KMS-11 (cell line): ENCODE measurements at regions not wholly inside any gene's neighbourhood (a gene's known extent, or its start where the extent isn't known, plus 50 kb on each side); places are given as distances from the start of the nearest gene placed in this dataset.

Source experiments
- H2AFZ ChIP-seq: fragments of 200-600 bp; sonication (generic); 2 replicates; pipeline ENCODE4 v1.6.1; 2016; ENCODE audit warnings: antibody characterized with exemption, mixed run types, low read depth
- H3K27ac ChIP-seq: fragments of 200-600 bp; sonication (generic); 2 replicates; pipeline ENCODE4 v1.6.1; 2016; ENCODE audit warnings: mild to moderate bottlenecking, mixed run types
- H3K27me3 ChIP-seq: fragments of 200-600 bp; sonication (generic); 2 replicates; pipeline ENCODE4 v1.6.1; 2017; ENCODE audit warnings: mild to moderate bottlenecking, low read depth, mixed run types, moderate library complexity; ENCODE audit not compliant: insufficient read depth
- H3K36me3 ChIP-seq: fragments of 200-600 bp; sonication (generic); 2 replicates; pipeline ENCODE4 v1.6.1; 2017; ENCODE audit warnings: mild to moderate bottlenecking, mixed run types; ENCODE audit not compliant: insufficient read depth
- H3K4me1 ChIP-seq: fragments of 200-600 bp; sonication (generic); 2 replicates; pipeline ENCODE4 v1.6.1; 2016; ENCODE audit warnings: mild to moderate bottlenecking, low read depth, mixed run types; ENCODE audit not compliant: poor library complexity, severe bottlenecking
- H3K4me2 ChIP-seq: fragments of 200-600 bp; sonication (generic); 2 replicates; pipeline ENCODE4 v1.7.0; 2016; ENCODE audit warnings: mild to moderate bottlenecking, mixed run types
- H3K4me3 ChIP-seq: fragments of 200-600 bp; sonication (generic); IDR thresholded peaks from 2 replicates; pipeline ENCODE4 v1.6.1; 2017; ENCODE audit warnings: low read depth, low read length, mixed read lengths; ENCODE audit not compliant: insufficient read depth
- H3K79me2 ChIP-seq: fragments of 200-600 bp; sonication (generic); 2 replicates; pipeline ENCODE4 v1.6.1; 2016; ENCODE audit warnings: low read depth, mixed run types; ENCODE audit not compliant: insufficient read depth
- H3K9ac ChIP-seq: fragments of 200-600 bp; sonication (generic); 2 replicates; pipeline ENCODE4 v1.6.1; 2016; ENCODE audit warnings: mild to moderate bottlenecking, mixed run types
- H4K20me1 ChIP-seq: fragments of 200-600 bp; sonication (generic); 2 replicates; pipeline ENCODE4 v1.6.1; 2016; ENCODE audit warnings: mild to moderate bottlenecking, mixed run types; ENCODE audit not compliant: insufficient read depth
- CTCF ChIP-seq: fragments of 200-600 bp; sonication (generic); conservative IDR thresholded peaks from 2 replicates; pipeline ENCODE4 v1.6.1; 2017; ENCODE audit warnings: low read depth, mild to moderate bottlenecking, antibody characterized with exemption, low read length, moderate library complexity, mixed read lengths

DNA sequence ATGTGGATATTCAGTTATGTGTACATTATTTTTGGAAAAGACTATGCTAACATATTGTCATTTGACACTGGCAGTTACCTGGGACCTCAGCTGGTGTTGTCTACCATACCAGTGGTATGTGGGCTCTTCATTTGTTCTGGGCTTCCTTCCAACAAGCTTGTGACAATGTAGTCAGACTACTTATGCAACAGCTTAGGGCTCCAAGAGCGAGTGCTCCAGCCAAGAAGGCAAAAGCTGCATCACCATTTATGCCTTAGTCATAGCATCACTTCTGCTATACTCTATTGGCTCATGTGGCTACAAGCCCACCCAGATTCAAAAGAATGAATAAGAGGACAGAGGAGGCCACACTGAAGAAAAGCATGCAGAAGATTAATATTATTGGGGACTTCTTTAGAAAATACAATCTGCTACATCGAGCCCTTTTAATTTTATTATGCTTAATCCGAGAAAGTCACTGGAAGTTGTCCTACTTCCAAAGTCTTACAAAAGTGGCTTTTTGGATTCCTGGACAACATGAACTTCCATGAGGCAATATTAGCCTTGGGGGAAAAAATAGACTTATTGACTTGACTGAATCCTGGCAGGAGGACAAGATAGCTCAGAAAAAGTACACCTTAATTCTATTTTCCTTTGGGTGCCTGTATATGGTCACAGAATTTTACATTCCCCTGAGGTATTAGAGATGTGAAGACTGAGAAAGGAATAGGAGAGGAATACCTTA is 529.4 kb upstream of the HTR2A start:
- no peak overlapping the region for H3K9ac ChIP-seq
- no peaks in the 10 kb centered on the region for H3K27me3 ChIP-seq
- no peaks in the 10 kb centered on the region for H4K20me1 ChIP-seq
- no peak overlapping the region for H2AFZ ChIP-seq
- no peak overlapping the region for H3K27ac ChIP-seq
- H3K79me2 ChIP-seq, result no peaks in the 10 kb centered on the region
- no peaks in the 10 kb centered on the region for H3K36me3 ChIP-seq
- no peak for TF ChIP-seq CTCF
- H3K4me1 ChIP-seq, result no peaks in the 10 kb centered on the region
- no peak overlapping the region for H3K4me2 ChIP-seq
- H3K4me3 ChIP-seq, result no peak overlapping the region

GRCh38 chr13:47421525-47421924 is 524.7 kb upstream of the HTR2A start:
- TF ChIP-seq CTCF, result no peak
- Histone ChIP-seq H3K27ac (no peak overlapping the region), H4K20me1 (no peaks in the 10 kb centered on the region), H3K36me3 (no peaks in the 10 kb centered on the region), H2AFZ (no peak overlapping the region), H3K4me1 (no peaks in the 10 kb centered on the region), H3K79me2 (no peaks in the 10 kb centered on the region), H3K4me2 (no peak overlapping the region), H3K9ac (no peak overlapping the region), H3K4me3 (no peak overlapping the region), H3K27me3 (no peaks in the 10 kb centered on the region)

DNA sequence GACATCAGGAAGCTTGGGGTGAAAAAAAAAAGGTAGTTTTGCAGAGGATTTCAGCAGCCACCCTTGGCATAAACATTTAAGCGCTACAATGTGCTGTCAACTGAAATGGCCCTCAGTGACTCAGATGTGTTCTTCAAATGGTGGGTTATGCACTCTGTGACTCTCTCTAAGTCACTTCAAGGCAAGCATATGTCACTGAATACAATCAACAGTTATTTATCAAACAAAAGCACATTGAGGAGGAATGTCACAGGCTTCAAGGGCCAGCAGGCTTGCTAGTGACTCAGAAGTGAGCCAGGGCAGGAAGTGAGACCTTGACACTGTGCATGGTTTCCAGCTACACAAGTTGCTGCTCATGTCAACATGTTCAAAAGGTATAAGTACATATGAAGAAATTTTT is 523.7 kb upstream of the HTR2A start:
- no peak for TF ChIP-seq CTCF
- no peak overlapping the region for H3K4me2 ChIP-seq
- no peak overlapping the region for H3K9ac ChIP-seq
- H3K4me1 ChIP-seq, result no peaks in the 10 kb centered on the region
- H3K79me2 ChIP-seq, result no peaks in the 10 kb centered on the region
- H3K27me3 ChIP-seq, result no peaks in the 10 kb centered on the region
- no peak overlapping the region for H3K4me3 ChIP-seq
- no peak overlapping the region for H3K27ac ChIP-seq
- H2AFZ ChIP-seq, result no peak overlapping the region
- H4K20me1 ChIP-seq, result no peaks in the 10 kb centered on the region
- H3K36me3 ChIP-seq, result no peaks in the 10 kb centered on the region

GRCh38 chr13:47420020-47420419 is 523.2 kb upstream of the HTR2A start:
- Histone ChIP-seq H3K4me3 (no peak overlapping the region), H3K79me2 (no peaks in the 10 kb centered on the region), H3K36me3 (no peaks in the 10 kb centered on the region), H2AFZ (no peak overlapping the region), H3K9ac (no peak overlapping the region), H4K20me1 (no peaks in the 10 kb centered on the region), H3K4me2 (no peak overlapping the region), H3K27ac (no peak overlapping the region), H3K27me3 (no peaks in the 10 kb centered on the region), H3K4me1 (no peaks in the 10 kb centered on the region)
- TF ChIP-seq CTCF, result no peak
